ENCODE measurements at regions not wholly inside any gene's neighbourhood (a gene's known extent, or its start where the extent isn't known, plus 50 kb on each side); places are given as distances from the start of the nearest gene placed in this dataset.

DNA sequence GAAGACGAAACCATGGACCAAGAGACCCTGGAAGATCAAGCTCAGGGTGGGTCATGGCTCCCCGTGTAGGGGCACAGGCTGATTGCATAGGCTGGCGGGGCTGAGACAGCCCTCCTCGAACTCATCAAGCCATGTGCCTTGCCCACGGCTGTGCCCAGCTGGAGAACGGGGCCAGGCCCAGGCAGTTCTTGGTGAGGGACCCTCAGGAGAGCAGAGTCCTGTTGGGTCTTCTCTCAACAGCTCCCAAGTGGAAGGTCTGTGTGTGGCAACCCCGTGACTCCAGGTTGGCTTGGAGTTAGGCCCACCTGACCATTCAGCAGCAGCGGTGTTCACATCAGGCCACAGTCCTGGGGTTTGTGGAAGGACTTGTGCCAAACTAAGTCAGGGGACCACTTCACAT is 276.5 kb downstream of the QKI start:
- no peak for TF ChIP-seq STAT5B (CRISPR knock-in tag; IDR thresholded peaks at IDR 0.05)
- no peak for TF ChIP-seq KLF12 (CRISPR knock-in tag; IDR thresholded peaks at IDR 0.05; ENCODE audit: borderline replicate concordance)
- no peak for TF ChIP-seq HNRNPLL (IDR thresholded peaks at IDR 0.05; ENCODE audit: low read depth, low read length, poor library complexity, severe bottlenecking)
- no peak for TF ChIP-seq TCF7L2 (IDR thresholded peaks at IDR 0.05; ENCODE audit: low read depth, low read length)
- no peak for TF ChIP-seq TGIF2 (CRISPR knock-in tag; IDR thresholded peaks at IDR 0.05)

All from HepG2 (cell line).